Activated CD8-positive, alpha-beta memory T cell treated with anti-CD3 and anti-CD28 coated beads for 36 hours (primary cell): ENCODE measurements at regions not wholly inside any gene's neighbourhood (a gene's known extent, or its start where the extent isn't known, plus 50 kb on each side); places are given as distances from the start of the nearest gene placed in this dataset.
"Not testable (repeated sequence)": the region's sequence is repeated elsewhere in the genome, so short reads cannot be mapped to it uniquely, and the experiment has no call there.

Experiments used
- CTCF ChIA-PET: fragments of 350-600 bp; sonication (Branson Sonifier 250); formaldehyde crosslinking; loops from one replicate; lab custom pipeline; 2021; ENCODE audit warnings: antibody characterized with exemption; lab: Charles Lee
- POLR2A ChIA-PET: fragments of 350-600 bp; sonication (Branson Sonifier 250); formaldehyde crosslinking; loops from one replicate; lab custom pipeline; 2021; ENCODE audit warnings: antibody characterized with exemption; lab: Charles Lee

DNA sequence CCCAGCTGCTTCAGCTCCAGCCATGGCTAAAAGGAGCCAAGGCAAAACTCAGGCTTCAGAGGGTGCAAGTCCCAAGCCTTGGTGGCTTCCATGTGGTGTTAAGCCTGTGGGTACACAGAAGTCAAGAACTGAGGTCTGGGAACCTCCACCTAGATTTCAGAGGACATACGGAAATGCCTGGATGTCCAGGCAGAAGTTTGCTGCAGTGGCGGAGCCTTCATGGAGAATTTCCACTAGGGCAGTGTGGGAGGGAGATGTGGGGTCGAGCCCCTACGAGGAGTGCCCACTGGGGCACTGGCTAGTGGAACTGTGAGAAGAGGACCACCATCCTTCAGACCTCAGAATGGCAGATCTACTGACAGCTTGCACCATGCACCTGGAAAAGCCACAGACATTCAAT lies 76.1 kb upstream of the KCTD1 start:
- POLR2A ChIA-PET: no interaction called here
- CTCF ChIA-PET: no interaction called here

DNA sequence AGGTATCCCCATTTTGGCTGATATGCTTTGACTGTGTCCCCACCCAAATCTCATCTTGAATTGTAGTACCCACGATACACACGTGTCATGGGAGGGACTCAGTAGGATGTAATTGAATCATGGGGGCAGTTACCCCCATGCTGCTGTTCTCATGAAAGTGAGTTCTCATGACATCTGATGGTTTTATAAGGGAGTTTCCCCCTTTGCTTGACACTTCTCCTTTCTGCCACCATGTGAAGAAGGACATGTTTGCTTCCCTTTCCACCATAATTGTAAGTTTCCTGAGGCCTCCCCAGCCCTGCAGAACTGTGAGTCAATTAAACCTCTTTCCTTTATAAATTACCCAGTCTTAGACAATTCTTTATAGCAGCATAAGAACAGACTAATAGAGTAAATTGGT lies 75.0 kb upstream of the KCTD1 start:
- CTCF ChIA-PET, POLR2A ChIA-PET: not testable (repeated sequence)

- ChIA-PET POLR2A (no interaction called here), CTCF (no interaction called here)
These were observed 73.0 kb upstream of the KCTD1 start for GRCh38 chr18:26621161-26622026.

DNA sequence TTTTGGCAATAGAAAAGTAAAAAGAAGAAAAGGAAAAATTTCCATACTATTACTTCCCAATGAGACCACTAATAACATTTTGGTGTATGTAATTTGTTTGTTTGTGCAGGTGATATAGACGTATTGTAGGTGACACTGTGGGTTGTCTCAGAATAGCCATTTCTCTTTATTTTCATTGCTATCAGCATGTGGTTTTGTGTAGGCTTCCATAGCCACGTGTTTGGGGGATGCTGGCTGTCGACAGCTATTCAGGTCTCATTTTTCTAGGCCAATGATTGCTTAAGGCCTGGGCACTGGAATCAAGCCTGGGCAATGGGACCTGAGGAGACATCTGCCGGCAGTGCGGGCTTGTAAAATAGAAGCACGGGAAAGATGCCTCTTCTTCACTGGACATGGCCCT lies 71.0 kb upstream of the KCTD1 start:
- ChIA-PET CTCF (no interaction called here), POLR2A (no interaction called here)

DNA sequence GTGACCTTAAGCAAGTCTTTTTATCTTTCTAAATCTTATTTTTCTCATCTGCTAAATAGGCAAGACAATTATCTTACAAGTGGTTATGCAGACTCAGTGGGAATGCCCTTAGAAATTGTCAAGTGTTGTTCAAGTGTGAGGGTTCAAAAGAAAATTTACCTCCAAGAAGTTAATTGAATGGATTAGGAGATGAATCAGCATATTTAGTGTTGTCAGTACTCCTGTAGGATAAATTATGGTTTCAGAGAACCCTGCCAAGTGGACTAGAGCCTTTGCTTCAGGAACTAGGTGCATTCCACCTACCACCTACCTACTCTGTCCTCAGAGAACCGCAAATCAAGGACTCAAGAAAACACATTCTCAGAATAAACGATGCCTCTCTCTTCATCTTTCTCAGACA lies 69.8 kb upstream of the KCTD1 start:
- POLR2A ChIA-PET: no interaction called here
- CTCF ChIA-PET: no interaction called here

GRCh38 chr18:26617151-26617554 lies 68.8 kb upstream of the KCTD1 start:
- POLR2A ChIA-PET: no interaction called here
- CTCF ChIA-PET: no interaction called here

DNA sequence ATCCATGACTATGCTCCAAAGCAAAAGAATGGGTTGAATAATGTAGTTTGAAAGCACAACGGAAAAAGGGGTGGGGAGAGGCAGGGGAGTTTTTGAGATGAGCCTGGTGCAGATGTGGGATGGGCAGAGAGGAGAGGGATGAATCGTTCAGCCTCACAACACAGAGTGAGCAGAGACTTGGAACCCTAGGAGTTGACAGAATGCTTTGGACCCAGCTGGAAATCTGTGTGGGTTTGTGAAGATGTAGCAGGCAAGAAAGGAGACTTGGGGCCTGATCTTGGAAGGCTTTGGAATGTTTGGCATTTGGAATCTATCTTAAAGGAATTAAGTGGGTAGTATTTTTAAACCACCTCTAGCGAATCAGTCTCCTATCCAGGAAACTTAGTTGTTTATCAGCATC lies 66.0 kb upstream of the KCTD1 start:
- ChIA-PET POLR2A (no interaction called here), CTCF (no interaction called here)
